ENCODE measurements at regions not wholly inside any gene's neighbourhood (a gene's known extent, or its start where the extent isn't known, plus 50 kb on each side); places are given as distances from the start of the nearest gene placed in this dataset.

DNA sequence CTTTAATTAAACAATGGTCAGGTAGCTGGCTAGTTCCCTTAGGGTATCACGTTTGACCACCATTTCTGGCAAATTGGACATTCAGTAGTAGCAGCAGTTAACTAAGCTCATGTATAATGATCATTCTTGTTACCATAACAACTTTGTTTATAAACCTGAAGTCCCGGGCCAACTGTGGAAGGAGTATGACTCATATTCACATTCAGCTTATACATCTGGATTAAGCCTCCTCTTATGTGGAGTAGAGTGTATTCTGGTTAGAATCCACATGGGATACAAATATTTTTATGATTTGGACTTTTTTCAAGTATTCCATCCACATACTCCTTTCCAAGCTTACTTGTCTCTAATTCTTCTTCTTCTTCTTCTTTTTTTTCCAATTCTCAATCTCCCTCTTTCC, 70.3 kb upstream of the ZSWIM2 start:
- TF ChIP-seq, protein P1, sequence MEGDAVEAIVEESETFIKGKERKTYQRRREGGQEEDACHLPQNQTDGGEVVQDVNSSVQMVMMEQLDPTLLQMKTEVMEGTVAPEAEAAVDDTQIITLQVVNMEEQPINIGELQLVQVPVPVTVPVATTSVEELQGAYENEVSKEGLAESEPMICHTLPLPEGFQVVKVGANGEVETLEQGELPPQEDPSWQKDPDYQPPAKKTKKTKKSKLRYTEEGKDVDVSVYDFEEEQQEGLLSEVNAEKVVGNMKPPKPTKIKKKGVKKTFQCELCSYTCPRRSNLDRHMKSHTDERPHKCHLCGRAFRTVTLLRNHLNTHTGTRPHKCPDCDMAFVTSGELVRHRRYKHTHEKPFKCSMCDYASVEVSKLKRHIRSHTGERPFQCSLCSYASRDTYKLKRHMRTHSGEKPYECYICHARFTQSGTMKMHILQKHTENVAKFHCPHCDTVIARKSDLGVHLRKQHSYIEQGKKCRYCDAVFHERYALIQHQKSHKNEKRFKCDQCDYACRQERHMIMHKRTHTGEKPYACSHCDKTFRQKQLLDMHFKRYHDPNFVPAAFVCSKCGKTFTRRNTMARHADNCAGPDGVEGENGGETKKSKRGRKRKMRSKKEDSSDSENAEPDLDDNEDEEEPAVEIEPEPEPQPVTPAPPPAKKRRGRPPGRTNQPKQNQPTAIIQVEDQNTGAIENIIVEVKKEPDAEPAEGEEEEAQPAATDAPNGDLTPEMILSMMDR (IDR thresholded peaks at IDR 0.05) = no peak
- no peak for TF ChIP-seq POLR2A (IDR thresholded peaks at IDR 0.05)

Data from body of pancreas (tissue), 4 donors.